Peyer's patch (tissue), 4 donors: ENCODE measurements at regions not wholly inside any gene's neighbourhood (a gene's known extent, or its start where the extent isn't known, plus 50 kb on each side); places are given as distances from the start of the nearest gene placed in this dataset.

Source experiments
- DNase-seq, 3 donors: peaks; one replicate each; pipeline ENCODE4 v3.0.0-alpha.2; 2017 to 2019
- H3K27ac ChIP-seq, 4 donors: fragments of 200-600 bp; sonication (generic); one replicate each; pipeline ENCODE4 v1.5.1; 2016 to 2019
- H3K27me3 ChIP-seq, 2 donors: fragments of 200-600 bp; sonication (generic); one replicate each; pipeline ENCODE4 v1.5.1; 2019
- H3K36me3 ChIP-seq, 3 donors: fragments of 200-600 bp; sonication (generic); one replicate each; pipeline ENCODE4 v1.5.1; 2016 to 2019
- H3K4me1 ChIP-seq, 4 donors: fragments of 200-600 bp; sonication (generic); one replicate each; pipeline ENCODE4 v1.5.1; 2016 to 2019
- H3K4me3 ChIP-seq, 4 donors: fragments of 200-600 bp; sonication (generic); 1 replicate in 3 of 4; 2 replicates in 1 of 4; pipeline ENCODE4 v1.5.1; 2016 to 2019; ENCODE audit warnings: mild to moderate bottlenecking in 1 of 4
- H3K9me3 ChIP-seq, 4 donors: fragments of 200-600 bp; sonication (generic); one replicate each; pipeline ENCODE4 v1.5.1; 2016 to 2019; ENCODE audit warnings: mild to moderate bottlenecking in 1 of 4
- CTCF ChIP-seq, 6 experiments: fragments of 450-650 bp in 4 of 6; fragments of 200-600 bp in 2 of 6; sonication (generic) in 1 of 6; IDR thresholded peaks; one replicate each; pipeline ENCODE4 v1.5.1; 2017 to 2019; ENCODE audit warnings: antibody characterized with exemption in 6 of 6, mild to moderate bottlenecking in 3 of 6, moderate library complexity in 1 of 6
- POLR2A ChIP-seq, 2 donors: fragments of 450-650 bp; IDR thresholded peaks; one replicate each; pipeline ENCODE4 v1.5.1; 2017; ENCODE audit warnings: antibody characterized with exemption in 2 of 2, mild to moderate bottlenecking in 2 of 2, moderate library complexity in 2 of 2

- Histone ChIP-seq H3K4me1 (no peaks in the 10 kb centered on the region), H3K9me3 (no peaks in the 10 kb centered on the region), H3K27ac (no peak overlapping the region), H3K36me3 (no peaks in the 10 kb centered on the region), H3K27me3 (no peaks in the 10 kb centered on the region), H3K4me3 (no peak overlapping the region)
- no peak for DNase-seq
- TF ChIP-seq CTCF (IDR thresholded peaks at IDR 0.05) = no peak
- TF ChIP-seq POLR2A (IDR thresholded peaks at IDR 0.05) = no peak
These were observed 117.2 kb upstream of the KCNMB2 start for GRCh38 chr3:178419071-178419470.

GRCh38 chr3:178420033-178420432, 116.2 kb upstream of the KCNMB2 start:
- Histone ChIP-seq H3K4me1 (no peaks in the 10 kb centered on the region), H3K4me3 (no peak overlapping the region), H3K27me3 (no peaks in the 10 kb centered on the region), H3K36me3 (no peaks in the 10 kb centered on the region), H3K27ac (no peak overlapping the region), H3K9me3 (no peaks in the 10 kb centered on the region)
- no peak for TF ChIP-seq CTCF (IDR thresholded peaks at IDR 0.05)
- TF ChIP-seq POLR2A (IDR thresholded peaks at IDR 0.05) = no peak
- no peak for DNase-seq

- Histone ChIP-seq H3K27me3 (no peaks in the 10 kb centered on the region), H3K36me3 (no peaks in the 10 kb centered on the region), H3K4me1 (no peaks in the 10 kb centered on the region), H3K27ac (no peak overlapping the region), H3K4me3 (no peak overlapping the region), H3K9me3 (no peaks in the 10 kb centered on the region)
- DNase-seq = no peak
- TF ChIP-seq CTCF (IDR thresholded peaks at IDR 0.05) (no peak), POLR2A (IDR thresholded peaks at IDR 0.05) (no peak)
These were observed 115.2 kb upstream of the KCNMB2 start for GRCh38 chr3:178421069-178421468.

GRCh38 chr3:178422406-178422805, 113.8 kb upstream of the KCNMB2 start:
- TF ChIP-seq POLR2A (IDR thresholded peaks at IDR 0.05) = no peak
- TF ChIP-seq CTCF (IDR thresholded peaks at IDR 0.05) = no peak
- H3K4me1 ChIP-seq = no peaks in the 10 kb centered on the region
- no peak overlapping the region for H3K27ac ChIP-seq
- no peaks in the 10 kb centered on the region for H3K9me3 ChIP-seq
- H3K27me3 ChIP-seq = no peaks in the 10 kb centered on the region
- no peaks in the 10 kb centered on the region for H3K36me3 ChIP-seq
- no peak for DNase-seq
- H3K4me3 ChIP-seq = no peak overlapping the region

GRCh38 chr3:178428037-178428436, 108.2 kb upstream of the KCNMB2 start:
- no peak for DNase-seq
- H3K4me3 ChIP-seq = no peak overlapping the region

More at GRCh38 chr3:178428037-178428436, 108.2 kb upstream of the KCNMB2 start:
- Histone ChIP-seq H3K4me1 (no peaks in the 10 kb centered on the region), H3K27ac (no peak overlapping the region), H3K36me3 (no peaks in the 10 kb centered on the region), H3K9me3 (no peaks in the 10 kb centered on the region), H3K27me3 (no peaks in the 10 kb centered on the region)
- TF ChIP-seq POLR2A (IDR thresholded peaks at IDR 0.05) = no peak
- no peak for TF ChIP-seq CTCF (IDR thresholded peaks at IDR 0.05)
